Effector memory CD8-positive, alpha-beta T cell (primary cell): ENCODE measurements at regions not wholly inside any gene's neighbourhood (a gene's known extent, or its start where the extent isn't known, plus 50 kb on each side); places are given as distances from the start of the nearest gene placed in this dataset.

Experiments used
- ATAC-seq: fragments of 150-1000 bp; cut with Tn5 transposase; replicated peaks from 2 replicates; pipeline ENCODE4 v1.10.0; 2021; ENCODE audit warnings: mild to moderate bottlenecking, moderate library complexity
- DNase-seq, 3 experiments: peaks; one replicate each; pipeline ENCODE4 v3.0.0; 2021
- H3K27ac Mint-ChIP-seq, 2 donors: one replicate each; pipeline ENCODE4 v1.8.0; 2022; ENCODE audit warnings: mild to moderate bottlenecking in 2 of 2, mixed read lengths in 2 of 2, moderate library complexity in 2 of 2
- H3K27me3 Mint-ChIP-seq, 2 donors: one replicate each; pipeline ENCODE4 v1.8.0; 2022; ENCODE audit warnings: mixed read lengths in 2 of 2
- H3K36me3 Mint-ChIP-seq: one replicate; pipeline ENCODE4 v1.8.0; 2022; ENCODE audit warnings: mild to moderate bottlenecking, moderate library complexity, mixed read lengths; ENCODE audit not compliant: insufficient read depth
- H3K4me1 Mint-ChIP-seq, 2 donors: one replicate each; pipeline ENCODE4 v1.8.0; 2022; ENCODE audit warnings: low read depth in 2 of 2, mixed read lengths in 2 of 2
- H3K4me3 Mint-ChIP-seq, 2 donors: one replicate each; pipeline ENCODE4 v1.8.0; 2022; ENCODE audit warnings: mild to moderate bottlenecking in 2 of 2, mixed read lengths in 2 of 2, moderate library complexity in 2 of 2
- H3K9me3 Mint-ChIP-seq, 2 donors: one replicate each; pipeline ENCODE4 v1.8.0; 2022; ENCODE audit warnings: mixed read lengths in 2 of 2

DNA sequence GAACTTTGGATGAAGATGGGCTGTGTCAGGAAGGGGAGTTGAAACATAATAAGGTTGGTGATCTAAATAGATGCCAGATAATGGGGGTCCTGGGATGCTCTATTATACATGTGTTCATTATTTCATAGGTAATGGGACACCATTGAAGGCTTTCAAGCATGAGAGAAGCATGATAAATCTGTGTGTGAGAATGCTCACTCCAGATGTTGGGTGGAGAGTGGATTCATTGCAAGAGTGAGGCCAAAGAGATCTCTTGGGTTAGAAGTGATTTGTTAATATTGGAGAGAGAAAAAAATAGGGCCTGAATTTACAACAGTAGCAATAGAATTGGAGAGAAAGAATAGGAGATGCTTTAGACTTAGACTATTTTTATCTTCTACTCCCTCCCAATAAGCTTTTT, 321.3 kb downstream of the SAMD5 start:
- no peak for DNase-seq
- H3K36me3 Mint-ChIP-seq: no peaks in the 10 kb centered on the region

DNA sequence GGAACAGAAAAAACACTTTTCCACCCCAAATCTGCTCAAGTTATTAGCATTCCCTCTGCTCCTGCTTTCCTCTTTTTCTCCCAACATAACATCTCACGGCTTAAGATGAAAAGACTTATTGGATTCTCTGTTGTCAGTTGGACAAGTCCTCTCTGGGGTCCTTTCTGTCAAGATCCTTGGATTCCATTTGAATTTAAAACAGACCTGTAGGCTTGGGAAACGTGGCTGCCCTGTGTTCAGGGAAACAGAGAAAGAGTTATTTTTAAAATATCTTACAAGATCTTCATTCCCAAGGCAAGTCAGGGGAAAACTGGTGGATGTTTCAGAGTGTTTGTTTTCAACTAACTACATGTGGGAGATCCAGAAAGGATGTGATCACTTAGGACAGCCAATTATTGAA, 322.9 kb downstream of the SAMD5 start:
- Mint-ChIP-seq H3K4me3 (no peak overlapping the region), H3K27me3 (no peaks in the 10 kb centered on the region), H3K4me1 (no peaks in the 10 kb centered on the region), H3K9me3 (no peaks in the 10 kb centered on the region), H3K27ac (no peak overlapping the region), H3K36me3 (no peaks in the 10 kb centered on the region)
- DNase-seq (no peak), ATAC-seq (no peak)

More for the DNA sequence above, 321.3 kb downstream of the SAMD5 start:
- Mint-ChIP-seq H3K27me3 (no peaks in the 10 kb centered on the region), H3K9me3 (no peaks in the 10 kb centered on the region), H3K27ac (no peak overlapping the region), H3K4me3 (no peak overlapping the region), H3K4me1 (no peaks in the 10 kb centered on the region)
- ATAC-seq: no peak

DNA sequence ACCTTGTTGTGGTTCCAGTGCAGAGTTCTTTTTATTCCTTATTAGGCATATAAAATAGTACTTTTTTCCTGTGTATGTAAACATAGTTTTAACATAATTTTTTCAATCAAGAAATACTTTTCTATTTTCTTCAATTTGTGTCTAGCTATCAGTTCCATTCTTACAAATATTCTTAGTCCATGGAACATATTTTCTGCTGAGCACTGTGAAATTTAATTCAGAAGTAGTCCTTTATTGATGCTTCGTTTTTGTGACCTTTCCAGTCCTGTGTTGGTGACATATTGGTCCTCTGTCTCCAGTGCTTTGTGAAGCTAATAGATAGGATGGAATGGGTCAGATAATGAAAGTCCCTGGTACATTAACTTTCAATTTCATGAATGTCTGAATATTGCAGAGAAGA, 325.1 kb downstream of the SAMD5 start:
- H3K9me3 Mint-ChIP-seq: peaks cover 0 to 3% of the 10 kb centered on the region in 2 donors
- no peak overlapping the region for H3K4me3 Mint-ChIP-seq
- no peaks in the 10 kb centered on the region for H3K4me1 Mint-ChIP-seq
- H3K27me3 Mint-ChIP-seq: no peaks in the 10 kb centered on the region
- ATAC-seq: no peak
- no peak for DNase-seq
- H3K36me3 Mint-ChIP-seq: no peaks in the 10 kb centered on the region
- no peak overlapping the region for H3K27ac Mint-ChIP-seq

DNA sequence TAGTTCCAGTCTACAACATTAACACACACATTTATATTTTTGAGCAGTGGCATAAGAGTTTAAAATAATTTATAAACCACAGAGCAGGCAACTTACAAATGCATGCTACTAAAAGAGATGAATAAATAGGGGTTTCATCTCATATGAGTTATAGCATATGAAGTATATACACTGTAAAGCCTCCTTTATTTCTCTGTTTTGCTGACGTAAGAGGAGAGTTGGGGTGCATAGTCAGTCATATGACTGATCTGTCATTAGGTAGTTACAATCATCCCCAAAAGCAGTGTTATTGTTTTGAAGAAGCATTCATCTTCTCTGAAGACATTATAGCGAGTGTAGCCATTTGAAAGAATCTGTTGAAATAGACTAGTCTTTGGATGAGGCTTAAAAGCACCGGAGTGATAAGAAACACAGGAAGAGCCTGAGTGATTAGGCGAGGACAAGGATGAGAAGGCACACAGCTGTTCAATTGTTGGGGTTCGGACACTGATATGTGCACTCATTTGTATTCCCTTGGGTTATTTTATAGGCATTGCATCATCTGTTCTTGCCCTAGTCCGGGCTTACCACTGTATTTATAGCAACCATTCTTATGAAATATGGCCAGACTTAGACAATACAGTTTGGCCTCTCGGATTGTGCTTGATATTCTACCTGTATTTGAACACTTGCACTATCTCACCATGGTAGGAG, 325.7 kb downstream of the SAMD5 start:
- H3K36me3 Mint-ChIP-seq: no peaks in the 10 kb centered on the region
- no peaks in the 10 kb centered on the region for H3K4me1 Mint-ChIP-seq
- peaks cover 0 to 3% of the 10 kb centered on the region in 2 donors for H3K9me3 Mint-ChIP-seq
- ATAC-seq (no peak), DNase-seq (no peak)
- H3K4me3 Mint-ChIP-seq: no peak overlapping the region
- H3K27ac Mint-ChIP-seq: no peak overlapping the region
- no peaks in the 10 kb centered on the region for H3K27me3 Mint-ChIP-seq

DNA sequence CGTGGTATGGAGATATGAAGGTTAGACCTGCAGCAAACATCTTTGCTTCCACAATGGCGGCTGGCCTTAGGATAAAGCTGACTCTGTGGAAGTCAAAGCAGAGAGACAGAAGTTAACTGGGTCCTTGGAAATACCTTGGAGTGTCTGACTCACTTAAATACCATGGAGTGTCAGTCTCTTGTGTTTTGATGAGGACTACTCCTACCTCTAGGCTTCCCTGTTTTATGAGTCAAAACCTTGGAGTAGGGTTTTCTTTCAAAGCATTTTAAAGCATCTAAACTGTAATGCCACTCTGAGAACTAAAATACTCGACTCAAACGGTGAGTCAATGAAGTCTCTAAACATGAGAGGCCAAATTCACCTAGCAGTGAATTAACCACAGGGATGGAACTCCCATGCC, 329.1 kb downstream of the SAMD5 start:
- H3K9me3 Mint-ChIP-seq: peaks cover 0 to 3% of the 10 kb centered on the region in 2 donors
- H3K27ac Mint-ChIP-seq: no peak overlapping the region
- ATAC-seq: no peak
- H3K27me3 Mint-ChIP-seq: no peaks in the 10 kb centered on the region
- no peaks in the 10 kb centered on the region for H3K36me3 Mint-ChIP-seq
- H3K4me3 Mint-ChIP-seq: no peak overlapping the region
- no peaks in the 10 kb centered on the region for H3K4me1 Mint-ChIP-seq
- no peak for DNase-seq

DNA sequence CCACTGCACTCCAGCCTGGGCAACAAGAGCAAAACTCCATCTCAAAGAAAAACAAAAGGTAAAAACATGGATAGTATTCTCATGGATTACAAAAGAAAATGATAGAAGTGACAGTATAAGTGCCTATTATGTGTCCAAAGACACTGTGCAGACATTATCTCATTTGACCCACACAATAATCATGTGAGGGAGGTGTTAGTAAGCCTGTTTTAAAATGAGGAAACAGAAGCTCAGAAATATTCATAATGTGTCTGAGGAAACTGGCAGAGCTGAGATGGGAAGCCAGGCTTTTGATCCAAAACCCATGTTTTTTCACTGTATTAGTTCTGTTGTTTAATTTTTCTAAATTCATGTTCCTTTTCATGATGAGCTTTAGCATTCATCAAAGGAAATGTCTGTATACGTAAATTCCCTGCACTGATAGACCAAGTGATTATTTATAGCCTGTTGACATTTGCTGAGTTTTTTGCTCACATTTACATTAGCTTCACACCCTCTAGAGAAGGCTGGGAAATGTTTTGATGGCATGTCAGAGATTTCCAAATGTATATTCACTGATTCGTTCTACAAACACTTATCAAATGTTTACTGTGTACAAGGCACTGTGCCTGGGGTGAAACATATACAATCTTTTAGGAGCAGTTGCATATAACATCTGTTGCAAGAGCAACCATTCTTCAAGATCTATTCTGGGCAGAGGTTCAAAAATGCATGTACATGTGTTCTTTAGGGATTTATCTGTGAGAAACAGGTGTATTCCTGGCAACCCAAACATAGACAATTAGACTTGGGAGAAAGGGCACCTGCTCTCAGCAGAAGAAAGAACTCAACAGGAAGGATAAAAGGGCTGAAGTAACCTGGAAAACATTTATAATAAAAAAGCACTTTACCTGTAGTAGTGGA, 331.5 kb downstream of the SAMD5 start:
- no peaks in the 10 kb centered on the region for H3K27me3 Mint-ChIP-seq
- no peaks in the 10 kb centered on the region for H3K36me3 Mint-ChIP-seq
- no peak overlapping the region for H3K4me3 Mint-ChIP-seq
- H3K27ac Mint-ChIP-seq: no peak overlapping the region
- H3K4me1 Mint-ChIP-seq: no peaks in the 10 kb centered on the region
- H3K9me3 Mint-ChIP-seq: peaks cover 0 to 5% of the 10 kb centered on the region in 2 donors
- ATAC-seq: no peak
- no peak for DNase-seq

DNA sequence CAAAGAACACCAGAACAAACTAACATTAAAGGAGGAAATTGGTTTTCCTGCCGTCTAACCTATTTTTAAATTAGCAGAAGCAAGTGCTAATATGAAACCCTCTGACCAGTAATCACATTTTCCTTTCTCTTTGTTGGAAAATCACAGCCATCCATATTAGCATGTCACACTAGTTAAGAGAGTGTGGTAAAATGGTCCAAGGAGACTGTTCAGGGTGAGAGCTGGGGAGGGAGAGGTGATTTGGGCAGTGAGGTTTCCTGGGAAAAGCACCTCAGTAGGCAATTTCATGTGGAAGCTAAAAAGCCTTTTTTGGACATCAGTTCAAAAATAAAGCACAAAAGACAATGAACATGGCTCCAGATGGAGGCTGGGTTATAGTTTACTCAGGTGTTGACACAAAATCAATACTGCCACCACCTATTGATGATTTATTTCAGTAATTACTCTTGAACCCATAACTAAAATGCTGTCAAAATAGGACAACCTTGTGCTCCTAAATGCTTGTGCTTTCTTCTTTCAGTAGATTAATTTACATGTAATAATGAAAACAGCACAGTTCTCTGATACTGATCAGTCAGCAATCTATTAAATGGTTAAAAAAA, 333.2 kb downstream of the SAMD5 start:
- Mint-ChIP-seq H3K27me3 (no peaks in the 10 kb centered on the region), H3K4me1 (no peaks in the 10 kb centered on the region), H3K27ac (no peak overlapping the region), H3K9me3 (peaks cover 0 to 5% of the 10 kb centered on the region in 2 donors), H3K36me3 (peaks cover 3% of the 10 kb centered on the region), H3K4me3 (no peak overlapping the region)
- no peak for ATAC-seq
- no peak for DNase-seq

DNA sequence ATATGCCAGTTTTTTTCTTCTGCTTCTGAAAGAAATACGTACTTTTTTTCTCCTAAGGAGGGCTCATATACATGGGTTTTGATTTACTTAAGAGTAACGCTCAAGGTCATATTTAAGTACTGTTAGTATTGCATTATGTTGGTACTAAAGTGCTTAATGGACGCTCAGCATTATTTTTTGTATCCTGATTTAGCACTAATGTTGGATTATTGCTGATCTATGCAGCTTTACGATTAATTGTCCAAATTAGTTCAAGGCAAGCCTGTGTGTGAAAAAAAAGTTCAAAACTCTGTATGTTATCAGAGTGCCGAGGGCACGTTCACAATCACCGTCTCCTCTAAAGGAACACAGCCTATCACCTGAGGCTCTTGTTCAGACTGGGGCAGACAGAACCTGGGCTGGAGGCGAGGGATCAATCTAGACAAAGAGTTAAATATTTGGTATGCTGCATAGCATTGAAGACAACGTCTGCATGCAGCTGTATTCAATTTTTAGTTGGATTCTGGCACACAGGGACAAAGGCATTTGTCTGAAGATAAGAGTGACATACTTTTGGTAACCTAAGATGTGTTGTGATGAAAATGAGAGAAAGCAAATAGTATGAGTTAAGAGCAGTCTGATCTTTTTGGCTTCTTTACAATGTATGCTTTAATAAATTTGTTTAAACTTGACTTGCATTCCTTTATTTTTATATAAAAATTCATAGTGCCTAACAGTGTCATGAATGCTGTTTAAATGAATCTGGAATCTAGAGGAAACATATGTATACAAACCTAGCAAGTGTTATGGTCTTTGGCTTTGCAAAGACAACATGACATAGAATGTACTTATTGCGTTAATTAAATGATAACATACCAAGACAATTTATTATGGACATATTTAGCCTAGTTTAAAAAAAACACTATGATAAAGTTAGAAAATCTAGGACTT, 341.2 kb downstream of the SAMD5 start:
- H3K4me1 Mint-ChIP-seq: no peaks in the 10 kb centered on the region
- peaks cover 0 to under 1% of the 10 kb centered on the region in 2 donors for H3K9me3 Mint-ChIP-seq
- H3K27me3 Mint-ChIP-seq: no peaks in the 10 kb centered on the region
- no peak overlapping the region for H3K4me3 Mint-ChIP-seq
- ATAC-seq (no peak), DNase-seq (no peak)
- H3K27ac Mint-ChIP-seq: no peak overlapping the region
- H3K36me3 Mint-ChIP-seq: peaks cover 3% of the 10 kb centered on the region

DNA sequence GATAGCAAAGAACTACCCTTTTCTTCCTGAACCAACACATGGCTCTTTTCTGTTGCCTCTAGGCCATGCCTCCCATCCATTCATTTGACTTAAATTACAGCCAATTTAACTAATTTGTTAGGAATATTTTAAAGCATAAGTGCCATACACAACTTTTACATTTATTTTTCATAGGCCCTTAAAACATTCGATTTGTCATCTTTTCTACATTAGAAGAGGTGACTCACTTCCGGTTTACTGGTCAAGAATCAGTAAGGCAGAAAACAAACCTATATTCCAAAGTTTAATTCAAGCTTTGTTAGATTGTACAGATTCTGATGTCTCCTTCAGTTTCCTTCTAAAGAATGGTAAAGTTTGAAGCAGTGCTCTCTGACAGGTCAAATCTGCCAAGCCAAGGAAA, 344.3 kb downstream of the SAMD5 start:
- DNase-seq: no peak

DNA sequence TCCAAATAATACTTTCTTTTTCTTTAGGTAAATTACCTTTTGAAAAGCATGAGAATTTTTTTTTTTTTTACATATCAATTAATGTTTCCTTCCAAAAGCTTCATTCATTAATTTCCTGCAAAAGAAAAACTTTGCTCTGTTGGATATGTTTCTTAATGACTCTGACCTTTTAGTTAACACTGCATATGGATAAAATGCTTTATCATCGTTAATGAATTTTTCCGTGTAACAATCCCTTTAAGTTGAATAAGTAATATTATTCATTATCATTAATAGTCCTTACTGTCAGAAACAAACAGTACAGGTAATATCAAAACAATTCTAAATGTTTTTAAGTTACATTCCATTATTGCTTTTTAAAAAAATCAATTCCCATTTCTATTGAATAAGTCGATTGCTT, 345.1 kb downstream of the SAMD5 start:
- DNase-seq: no peak
- ATAC-seq: no peak
- H3K4me3 Mint-ChIP-seq: no peak overlapping the region
- H3K4me1 Mint-ChIP-seq: no peaks in the 10 kb centered on the region
- H3K27ac Mint-ChIP-seq: no peak overlapping the region
- H3K36me3 Mint-ChIP-seq: no peaks in the 10 kb centered on the region
- no peaks in the 10 kb centered on the region for H3K9me3 Mint-ChIP-seq
- H3K27me3 Mint-ChIP-seq: no peaks in the 10 kb centered on the region

More for the DNA sequence above, 344.3 kb downstream of the SAMD5 start:
- no peak for ATAC-seq
- no peaks in the 10 kb centered on the region for H3K9me3 Mint-ChIP-seq
- no peaks in the 10 kb centered on the region for H3K36me3 Mint-ChIP-seq
- H3K27me3 Mint-ChIP-seq: no peaks in the 10 kb centered on the region
- H3K4me3 Mint-ChIP-seq: no peak overlapping the region
- no peak overlapping the region for H3K27ac Mint-ChIP-seq
- no peaks in the 10 kb centered on the region for H3K4me1 Mint-ChIP-seq

DNA sequence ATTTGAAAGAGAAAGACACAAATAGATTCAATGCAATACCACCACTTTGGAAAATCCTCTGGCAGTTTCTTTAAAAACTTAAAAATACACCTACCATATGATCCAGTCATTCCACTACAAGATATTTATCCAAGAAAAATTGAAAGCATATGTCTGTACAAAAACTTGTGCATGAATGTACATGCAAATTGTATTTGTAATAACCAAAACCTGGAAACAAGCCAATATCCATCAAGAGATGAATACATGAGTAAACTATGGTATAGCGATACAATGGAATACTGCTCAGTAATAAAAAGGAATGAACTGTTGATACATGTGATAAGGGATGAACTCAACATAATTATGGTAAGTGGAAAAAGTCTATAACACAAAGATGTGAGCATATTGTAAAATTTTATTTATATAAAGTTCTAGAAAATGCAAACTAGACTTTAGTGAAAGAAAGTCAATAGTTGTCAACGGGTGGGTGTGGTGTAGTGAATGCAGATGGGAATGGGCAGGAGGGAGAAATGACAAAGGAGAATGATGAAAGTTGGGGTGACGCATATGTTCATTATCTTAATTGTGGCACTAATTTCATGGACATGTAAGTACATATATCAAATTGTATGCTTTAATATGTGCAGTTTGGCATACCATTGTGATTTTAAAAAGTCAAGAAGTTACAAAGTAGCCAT, 347.5 kb downstream of the SAMD5 start:
- Mint-ChIP-seq H3K4me3 (no peak overlapping the region), H3K36me3 (no peaks in the 10 kb centered on the region), H3K27me3 (no peaks in the 10 kb centered on the region), H3K9me3 (peaks cover 0 to 2% of the 10 kb centered on the region in 2 donors), H3K4me1 (no peaks in the 10 kb centered on the region), H3K27ac (no peak overlapping the region)
- ATAC-seq (no peak), DNase-seq (no peak)

DNA sequence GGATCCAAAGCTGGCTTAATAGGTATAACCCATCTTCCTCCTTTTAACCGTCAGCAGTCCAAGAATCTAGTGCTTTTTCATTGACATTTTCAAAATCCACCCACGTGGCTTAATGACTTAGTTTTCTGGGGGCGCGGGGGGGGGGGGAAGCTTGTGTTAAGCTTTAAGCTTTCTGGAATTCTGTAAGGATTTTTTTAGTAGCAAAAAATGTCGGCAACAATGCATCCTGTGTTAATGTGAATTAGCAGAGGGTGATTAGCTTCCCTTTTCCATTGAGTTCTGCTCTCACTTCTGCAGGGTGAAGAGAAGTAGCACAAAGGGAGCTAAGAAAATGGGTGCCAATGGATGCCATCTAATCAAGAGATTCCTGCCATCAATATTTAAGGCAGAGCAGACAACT, 348.2 kb downstream of the SAMD5 start:
- peaks cover 0 to 2% of the 10 kb centered on the region in 2 donors for H3K9me3 Mint-ChIP-seq
- H3K36me3 Mint-ChIP-seq: no peaks in the 10 kb centered on the region
- no peaks in the 10 kb centered on the region for H3K27me3 Mint-ChIP-seq
- no peak for ATAC-seq
- no peak overlapping the region for H3K27ac Mint-ChIP-seq
- no peaks in the 10 kb centered on the region for H3K4me1 Mint-ChIP-seq
- DNase-seq: no peak
- no peak overlapping the region for H3K4me3 Mint-ChIP-seq
